H54 (cell line): ENCODE measurements at regions not wholly inside any gene's neighbourhood (a gene's known extent, or its start where the extent isn't known, plus 50 kb on each side); places are given as distances from the start of the nearest gene placed in this dataset.
"Not testable (repeated sequence)": the region's sequence is repeated elsewhere in the genome, so short reads cannot be mapped to it uniquely, and the experiment has no call there.

Experiments used
- DNase-seq: peaks from one replicate; pipeline ENCODE4 v3.0.0; 2011; ENCODE audit warnings: low spot score, mixed read lengths; ENCODE audit not compliant: insufficient read length
- FAIRE-seq: peaks from 3 replicates; lab custom pipeline; 2011; peaks lifted over from hg19 to GRCh38; lab: Jason Lieb, UNC
- POLR2A ChIP-seq: IDR thresholded peaks from 2 replicates; pipeline ENCODE4 v1.6.1; 2011; ENCODE audit warnings: low read depth, mild to moderate bottlenecking, low read length

- DNase-seq (no peak), FAIRE-seq (no peak)
- TF ChIP-seq POLR2A = no peak
These were observed 65.3 kb upstream of the ZNF280D start for GRCh38 chr15:56798639-56799038.

GRCh38 chr15:56797720-56798275 is 64.5 kb upstream of the ZNF280D start:
- TF ChIP-seq POLR2A = no peak
- no peak for FAIRE-seq
- DNase-seq = no peak

GRCh38 chr15:56795502-56795901 is 62.2 kb upstream of the ZNF280D start:
- no peak for TF ChIP-seq POLR2A
- DNase-seq = no peak
- FAIRE-seq = no peak

- TF ChIP-seq POLR2A = no peak
- DNase-seq = no peak
- FAIRE-seq = peak; percentile 30
These were observed 61.4 kb upstream of the ZNF280D start for GRCh38 chr15:56794553-56795329.

GRCh38 chr15:56794165-56794552 is 60.9 kb upstream of the ZNF280D start:
- DNase-seq (no peak), FAIRE-seq (no peak)
- no peak for TF ChIP-seq POLR2A

GRCh38 chr15:56792211-56792610 is 58.9 kb upstream of the ZNF280D start:
- FAIRE-seq = no peak
- TF ChIP-seq POLR2A = no peak
- no peak for DNase-seq

GRCh38 chr15:56791521-56791920 is 58.2 kb upstream of the ZNF280D start:
- DNase-seq, FAIRE-seq: not testable (repeated sequence)

GRCh38 chr15:56788359-56788758 is 55.0 kb upstream of the ZNF280D start:
- FAIRE-seq (no peak), DNase-seq (no peak)
- TF ChIP-seq POLR2A = no peak

GRCh38 chr15:56786966-56787365 is 53.7 kb upstream of the ZNF280D start:
- no peak for TF ChIP-seq POLR2A
- DNase-seq (no peak), FAIRE-seq (no peak)

GRCh38 chr15:56783857-56784661 is 50.8 kb upstream of the ZNF280D start:
- no peak for TF ChIP-seq POLR2A
- no peak for DNase-seq
- no peak for FAIRE-seq

GRCh38 chr15:56783156-56783856 is 50.0 kb upstream of the ZNF280D start:
- TF ChIP-seq POLR2A = no peak
- DNase-seq (no peak), FAIRE-seq (no peak)
